ENCODE measurements at regions not wholly inside any gene's neighbourhood (a gene's known extent, or its start where the extent isn't known, plus 50 kb on each side); places are given as distances from the start of the nearest gene placed in this dataset.

DNA sequence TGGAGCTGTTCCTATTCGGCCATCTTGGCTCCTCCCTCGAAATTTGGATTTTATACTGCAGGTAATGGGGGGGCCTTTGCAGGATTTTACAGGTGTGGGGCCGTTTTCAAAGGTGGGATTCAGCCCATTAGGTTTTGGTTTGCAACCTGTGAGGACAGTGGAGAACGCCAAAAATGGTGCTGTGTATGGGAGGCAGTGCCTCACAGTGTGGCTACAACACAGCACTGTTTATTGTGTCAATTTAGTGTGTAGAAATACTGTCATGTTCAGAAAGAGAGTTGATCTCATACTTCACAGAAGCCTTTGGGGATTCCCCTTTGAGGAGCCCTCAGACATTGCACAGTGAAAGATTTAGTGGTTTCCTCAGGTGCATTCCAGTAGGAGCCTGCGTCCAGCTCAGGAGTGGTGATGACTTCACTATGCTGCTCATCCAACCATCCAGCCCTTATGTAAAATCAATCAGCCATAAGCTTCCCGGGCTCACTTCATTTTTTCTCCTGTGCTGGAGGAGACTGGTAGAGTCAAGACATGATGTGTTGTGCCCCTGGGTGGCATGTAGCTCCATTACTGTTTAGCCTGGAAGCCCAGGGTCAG, 92.7 kb upstream of the PRMT8 start (continued):
- TF ChIP-seq, protein P1, sequence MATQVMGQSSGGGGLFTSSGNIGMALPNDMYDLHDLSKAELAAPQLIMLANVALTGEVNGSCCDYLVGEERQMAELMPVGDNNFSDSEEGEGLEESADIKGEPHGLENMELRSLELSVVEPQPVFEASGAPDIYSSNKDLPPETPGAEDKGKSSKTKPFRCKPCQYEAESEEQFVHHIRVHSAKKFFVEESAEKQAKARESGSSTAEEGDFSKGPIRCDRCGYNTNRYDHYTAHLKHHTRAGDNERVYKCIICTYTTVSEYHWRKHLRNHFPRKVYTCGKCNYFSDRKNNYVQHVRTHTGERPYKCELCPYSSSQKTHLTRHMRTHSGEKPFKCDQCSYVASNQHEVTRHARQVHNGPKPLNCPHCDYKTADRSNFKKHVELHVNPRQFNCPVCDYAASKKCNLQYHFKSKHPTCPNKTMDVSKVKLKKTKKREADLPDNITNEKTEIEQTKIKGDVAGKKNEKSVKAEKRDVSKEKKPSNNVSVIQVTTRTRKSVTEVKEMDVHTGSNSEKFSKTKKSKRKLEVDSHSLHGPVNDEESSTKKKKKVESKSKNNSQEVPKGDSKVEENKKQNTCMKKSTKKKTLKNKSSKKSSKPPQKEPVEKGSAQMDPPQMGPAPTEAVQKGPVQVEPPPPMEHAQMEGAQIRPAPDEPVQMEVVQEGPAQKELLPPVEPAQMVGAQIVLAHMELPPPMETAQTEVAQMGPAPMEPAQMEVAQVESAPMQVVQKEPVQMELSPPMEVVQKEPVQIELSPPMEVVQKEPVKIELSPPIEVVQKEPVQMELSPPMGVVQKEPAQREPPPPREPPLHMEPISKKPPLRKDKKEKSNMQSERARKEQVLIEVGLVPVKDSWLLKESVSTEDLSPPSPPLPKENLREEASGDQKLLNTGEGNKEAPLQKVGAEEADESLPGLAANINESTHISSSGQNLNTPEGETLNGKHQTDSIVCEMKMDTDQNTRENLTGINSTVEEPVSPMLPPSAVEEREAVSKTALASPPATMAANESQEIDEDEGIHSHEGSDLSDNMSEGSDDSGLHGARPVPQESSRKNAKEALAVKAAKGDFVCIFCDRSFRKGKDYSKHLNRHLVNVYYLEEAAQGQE (IDR thresholded peaks at IDR 0.05): no peak
- TF ChIP-seq FOXA2 (IDR thresholded peaks at IDR 0.05): no peak

DNA sequence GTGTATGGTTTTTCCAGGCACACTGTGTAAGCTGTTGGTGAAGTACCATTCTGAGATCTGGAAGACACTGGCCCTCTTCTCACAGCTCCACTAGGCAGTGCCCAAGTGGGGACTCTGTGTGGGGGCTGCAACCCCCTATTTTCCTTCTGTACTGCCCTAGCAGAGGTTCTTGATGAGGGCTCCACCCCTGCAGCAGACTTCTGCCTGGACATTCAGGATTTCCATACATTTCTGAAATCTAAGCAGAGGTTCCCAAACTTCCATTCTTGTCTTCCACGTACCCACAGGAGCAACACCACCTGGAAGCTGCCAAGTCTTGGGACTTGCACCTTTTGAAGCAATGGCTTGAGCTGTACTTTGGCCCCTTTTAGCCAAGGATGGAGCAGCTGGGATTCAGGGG, 85.2 kb upstream of the PRMT8 start:
- Histone ChIP-seq H3K9me3 (ENCODE audit: control insufficient read depth in 4 of 4, low read length in 3 of 4) (peaks cover 8 to 16% (median 11%) of the 10 kb centered on the region in 4 donors), H3K36me3 (ENCODE audit: control insufficient read depth in 4 of 4, insufficient read depth in 3 of 4, low read depth in 1 of 4, low read length in 3 of 4) (no peaks in the 10 kb centered on the region), H3K27me3 (ENCODE audit: control insufficient read depth in 4 of 4, insufficient read depth in 4 of 4, low read length in 3 of 4) (peaks cover 0 to 2% (median 0%) of the 10 kb centered on the region in 4 donors), H3K27ac (ENCODE audit: low read depth in 1 of 2, low read length in 2 of 2) (no peak overlapping the region), H3K9ac (ENCODE audit: low read depth in 1 of 2, low read length in 2 of 2) (no peak overlapping the region), H3K4me1 (ENCODE audit: control insufficient read depth in 4 of 4, insufficient read depth in 4 of 4, low read length in 3 of 4) (no peaks in the 10 kb centered on the region), H3K4me3 (ENCODE audit: low read depth in 1 of 3, low read length in 3 of 3) (no peak overlapping the region)
- no peak for DNase-seq (ENCODE audit: low spot score)
- 61% methylated on average over 1 of the region's 1 CpG for WGBS
- TF ChIP-seq FOXA2 (IDR thresholded peaks at IDR 0.05): no peak
- TF ChIP-seq RXRA (IDR thresholded peaks at IDR 0.05): no peak
- TF ChIP-seq, protein P2, sequence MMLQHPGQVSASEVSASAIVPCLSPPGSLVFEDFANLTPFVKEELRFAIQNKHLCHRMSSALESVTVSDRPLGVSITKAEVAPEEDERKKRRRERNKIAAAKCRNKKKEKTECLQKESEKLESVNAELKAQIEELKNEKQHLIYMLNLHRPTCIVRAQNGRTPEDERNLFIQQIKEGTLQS (IDR thresholded peaks at IDR 0.05): no peak
- TF ChIP-seq, protein P3, sequence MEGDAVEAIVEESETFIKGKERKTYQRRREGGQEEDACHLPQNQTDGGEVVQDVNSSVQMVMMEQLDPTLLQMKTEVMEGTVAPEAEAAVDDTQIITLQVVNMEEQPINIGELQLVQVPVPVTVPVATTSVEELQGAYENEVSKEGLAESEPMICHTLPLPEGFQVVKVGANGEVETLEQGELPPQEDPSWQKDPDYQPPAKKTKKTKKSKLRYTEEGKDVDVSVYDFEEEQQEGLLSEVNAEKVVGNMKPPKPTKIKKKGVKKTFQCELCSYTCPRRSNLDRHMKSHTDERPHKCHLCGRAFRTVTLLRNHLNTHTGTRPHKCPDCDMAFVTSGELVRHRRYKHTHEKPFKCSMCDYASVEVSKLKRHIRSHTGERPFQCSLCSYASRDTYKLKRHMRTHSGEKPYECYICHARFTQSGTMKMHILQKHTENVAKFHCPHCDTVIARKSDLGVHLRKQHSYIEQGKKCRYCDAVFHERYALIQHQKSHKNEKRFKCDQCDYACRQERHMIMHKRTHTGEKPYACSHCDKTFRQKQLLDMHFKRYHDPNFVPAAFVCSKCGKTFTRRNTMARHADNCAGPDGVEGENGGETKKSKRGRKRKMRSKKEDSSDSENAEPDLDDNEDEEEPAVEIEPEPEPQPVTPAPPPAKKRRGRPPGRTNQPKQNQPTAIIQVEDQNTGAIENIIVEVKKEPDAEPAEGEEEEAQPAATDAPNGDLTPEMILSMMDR (IDR thresholded peaks at IDR 0.05; ENCODE audit: low read depth, low read length, missing input control): no peak
- no peak for TF ChIP-seq EGR1 (IDR thresholded peaks at IDR 0.05; ENCODE audit: low read depth in 2 of 2)
- no peak for TF ChIP-seq HNF4A (conservative IDR thresholded peaks at IDR 0.05)
- TF ChIP-seq, protein P1 (IDR thresholded peaks at IDR 0.05): no peak

DNA sequence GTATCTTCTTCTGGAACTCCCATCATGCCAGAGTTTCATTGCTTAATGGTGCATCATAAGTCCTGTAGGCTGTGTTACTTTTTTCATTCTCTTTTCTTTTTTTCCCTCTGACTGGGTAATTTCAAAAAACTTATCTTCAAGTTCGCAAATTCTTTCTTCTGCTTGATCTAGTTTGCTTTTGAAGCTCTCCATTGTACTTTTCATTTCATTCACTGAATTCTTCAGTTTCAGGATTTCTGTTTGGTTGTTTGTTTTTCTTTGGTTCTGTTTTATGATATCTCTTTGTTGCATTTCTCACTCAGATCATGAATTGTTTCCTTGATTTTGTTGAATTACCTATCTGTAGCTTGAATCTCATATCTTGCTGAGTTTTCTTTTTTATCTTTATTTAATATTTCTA, 83.3 kb upstream of the PRMT8 start:
- Histone ChIP-seq H3K27ac (ENCODE audit: low read depth in 1 of 2, low read length in 2 of 2) (no peak overlapping the region), H3K9ac (ENCODE audit: low read depth in 1 of 2, low read length in 2 of 2) (no peak overlapping the region), H3K4me3 (ENCODE audit: low read depth in 1 of 3, low read length in 3 of 3) (no peak overlapping the region), H3K4me1 (ENCODE audit: control insufficient read depth in 4 of 4, insufficient read depth in 4 of 4, low read length in 3 of 4) (no peaks in the 10 kb centered on the region), H3K36me3 (ENCODE audit: control insufficient read depth in 4 of 4, insufficient read depth in 3 of 4, low read depth in 1 of 4, low read length in 3 of 4) (no peaks in the 10 kb centered on the region), H3K9me3 (ENCODE audit: control insufficient read depth in 4 of 4, low read length in 3 of 4) (peaks cover 8 to 16% (median 11%) of the 10 kb centered on the region in 4 donors), H3K27me3 (ENCODE audit: control insufficient read depth in 4 of 4, insufficient read depth in 4 of 4, low read length in 3 of 4) (peaks cover 0 to 2% (median 0%) of the 10 kb centered on the region in 4 donors)
- WGBS: 93% methylated on average over 1 of the region's 1 CpG
- TF ChIP-seq HNF4G (IDR thresholded peaks at IDR 0.05) (no peak), SP1 (IDR thresholded peaks at IDR 0.05) (no peak), FOXA1 (IDR thresholded peaks at IDR 0.05) (no peak), FOXA2 (IDR thresholded peaks at IDR 0.05) (no peak), TAF1 (conservative IDR thresholded peaks at IDR 0.05) (no peak), RXRA (IDR thresholded peaks at IDR 0.05) (no peak), HNF4A (conservative IDR thresholded peaks at IDR 0.05) (no peak), RAD21 (IDR thresholded peaks at IDR 0.05) (no peak), GABPA (IDR thresholded peaks at IDR 0.05 in 1 of 2, conservative IDR thresholded peaks at IDR 0.05 in 1 of 2) (no peak)
- DNase-seq (ENCODE audit: low spot score): no peak
